Activated CD8-positive, alpha-beta T cell treated with anti-CD3 and anti-CD28 coated beads for 36 hours (primary cell): ENCODE measurements at regions not wholly inside any gene's neighbourhood (a gene's known extent, or its start where the extent isn't known, plus 50 kb on each side); places are given as distances from the start of the nearest gene placed in this dataset.

ENCODE experiments used
- ATAC-seq: fragments of 200-7000 bp; cut with Tn5 transposase; one replicate; pipeline ENCODE4 v1.10.0; 2021; ENCODE audit warnings: mild to moderate bottlenecking, moderate library complexity
- CTCF ChIA-PET: fragments of 350-600 bp; sonication (Branson Sonifier 250); formaldehyde crosslinking; loops from one replicate; lab custom pipeline; 2021; ENCODE audit warnings: antibody characterized with exemption; lab: Charles Lee
- POLR2A ChIA-PET: fragments of 350-600 bp; sonication (Branson Sonifier 250); formaldehyde crosslinking; loops from one replicate; lab custom pipeline; 2021; ENCODE audit warnings: antibody characterized with exemption; lab: Charles Lee
- DNase-seq: peaks from one replicate; pipeline ENCODE4 v3.0.0-alpha.2; 2020
- H3K27ac Mint-ChIP-seq: one replicate; pipeline ENCODE4 v1.8.0; 2021; ENCODE audit warnings: mild to moderate bottlenecking, mixed read lengths
- H3K27me3 Mint-ChIP-seq: one replicate; pipeline ENCODE4 v1.8.0; 2021; ENCODE audit warnings: mixed read lengths
- H3K36me3 Mint-ChIP-seq: one replicate; pipeline ENCODE4 v1.8.0; 2021; ENCODE audit warnings: low read depth, mixed read lengths
- H3K4me1 Mint-ChIP-seq: one replicate; pipeline ENCODE4 v1.8.0; 2021; ENCODE audit warnings: low read depth, mixed read lengths
- H3K4me3 Mint-ChIP-seq: one replicate; pipeline ENCODE4 v1.8.0; 2021; ENCODE audit warnings: mild to moderate bottlenecking, moderate library complexity, mixed read lengths
- H3K9me3 Mint-ChIP-seq: one replicate; pipeline ENCODE4 v1.8.0; 2021; ENCODE audit warnings: mixed read lengths
- CTCF ChIP-seq: fragments of 200-600 bp; IDR thresholded peaks from one replicate; pipeline ENCODE4 v1.8.0; 2022; ENCODE audit warnings: antibody characterized with exemption, mild to moderate bottlenecking
- intact Hi-C: fragments of 100-400 bp; cut with micrococcal nuclease; formaldehyde crosslinking; loops from one replicate; pipeline ENCODE4 v1.10.0; 2022

DNA sequence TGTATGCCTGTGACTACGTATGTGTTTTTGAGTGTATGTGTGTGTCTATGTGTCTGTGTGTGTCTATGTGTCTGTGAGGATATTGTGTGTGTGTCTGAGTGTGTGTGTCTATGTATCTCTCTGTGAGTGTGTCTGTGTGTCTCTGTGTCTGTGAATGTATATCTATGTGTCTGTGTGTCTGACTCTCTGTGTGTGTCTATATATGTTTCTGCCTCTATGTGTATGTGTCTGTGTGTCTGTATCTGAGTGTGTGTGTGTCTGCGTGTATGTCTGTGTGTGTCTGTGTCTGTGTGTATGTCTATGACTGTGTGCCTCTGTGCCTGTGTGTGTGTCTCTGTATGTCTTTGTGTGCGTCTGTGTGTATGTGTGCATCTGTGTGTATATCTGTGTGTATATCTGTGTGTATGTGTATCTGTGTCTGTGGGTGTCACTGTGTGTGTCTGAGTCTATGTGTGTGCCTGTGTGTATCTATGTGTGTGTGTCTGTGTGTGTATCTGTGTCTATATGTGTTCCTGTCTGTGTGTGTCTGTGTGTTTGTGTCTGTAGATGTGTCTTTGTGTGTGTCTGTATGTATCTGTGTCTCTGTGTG lies 172.7 kb downstream of the MYCN start:
- H3K4me1 Mint-ChIP-seq = no peaks in the 10 kb centered on the region
- H3K27ac Mint-ChIP-seq = no peak overlapping the region
- no peak overlapping the region for H3K4me3 Mint-ChIP-seq
- H3K36me3 Mint-ChIP-seq = no peaks in the 10 kb centered on the region
- no peak for ATAC-seq
- TF ChIP-seq CTCF = no peak
- DNase-seq = no peak
- CTCF ChIA-PET = no interaction called here
- POLR2A ChIA-PET = no interaction called here
- intact Hi-C loops = no loop called here
- H3K27me3 Mint-ChIP-seq = no peaks in the 10 kb centered on the region
- H3K9me3 Mint-ChIP-seq = no peaks in the 10 kb centered on the region

- intact Hi-C loops = no loop called here
- Mint-ChIP-seq H3K4me1 (no peaks in the 10 kb centered on the region), H3K27ac (no peak overlapping the region), H3K36me3 (no peaks in the 10 kb centered on the region), H3K4me3 (no peak overlapping the region), H3K27me3 (no peaks in the 10 kb centered on the region), H3K9me3 (no peaks in the 10 kb centered on the region)
- ATAC-seq (no peak), DNase-seq (no peak)
- CTCF ChIA-PET = no interaction called here
- TF ChIP-seq CTCF = no peak
- POLR2A ChIA-PET = no interaction called here
Observed at GRCh38 chr2:16112251-16112971, 172.1 kb downstream of the MYCN start.

- no peak for ATAC-seq
- TF ChIP-seq CTCF = no peak
- H3K27me3 Mint-ChIP-seq = no peaks in the 10 kb centered on the region
- no peak for DNase-seq
- no peak overlapping the region for H3K4me3 Mint-ChIP-seq
- no peaks in the 10 kb centered on the region for H3K36me3 Mint-ChIP-seq
- ChIA-PET POLR2A (no interaction called here), CTCF (no interaction called here)
- intact Hi-C loops = no loop called here
- no peaks in the 10 kb centered on the region for H3K4me1 Mint-ChIP-seq
- H3K27ac Mint-ChIP-seq = no peak overlapping the region
- no peaks in the 10 kb centered on the region for H3K9me3 Mint-ChIP-seq
Observed at GRCh38 chr2:16111838-16112210, 171.5 kb downstream of the MYCN start.

- TF ChIP-seq CTCF = no peak
- no peaks in the 10 kb centered on the region for H3K36me3 Mint-ChIP-seq
- ChIA-PET POLR2A (no interaction called here), CTCF (no interaction called here)
- no peaks in the 10 kb centered on the region for H3K27me3 Mint-ChIP-seq
- intact Hi-C loops = no loop called here
- H3K27ac Mint-ChIP-seq = no peak overlapping the region
- ATAC-seq (no peak), DNase-seq (no peak)
- H3K9me3 Mint-ChIP-seq = no peaks in the 10 kb centered on the region
- no peak overlapping the region for H3K4me3 Mint-ChIP-seq
- H3K4me1 Mint-ChIP-seq = no peaks in the 10 kb centered on the region
Observed at GRCh38 chr2:16109821-16110310, 169.5 kb downstream of the MYCN start.

- CTCF ChIA-PET = no interaction called here
- intact Hi-C loops = no loop called here
- Mint-ChIP-seq H3K4me3 (no peak overlapping the region), H3K4me1 (no peaks in the 10 kb centered on the region), H3K27me3 (no peaks in the 10 kb centered on the region), H3K36me3 (no peaks in the 10 kb centered on the region), H3K9me3 (no peaks in the 10 kb centered on the region), H3K27ac (no peak overlapping the region)
- POLR2A ChIA-PET = no interaction called here
- DNase-seq (no peak), ATAC-seq (no peak)
- TF ChIP-seq CTCF = no peak
Observed at GRCh38 chr2:16109368-16109820, 169.0 kb downstream of the MYCN start.
